Adrenal gland (tissue), 5 donors: ENCODE measurements at regions not wholly inside any gene's neighbourhood (a gene's known extent, or its start where the extent isn't known, plus 50 kb on each side); places are given as distances from the start of the nearest gene placed in this dataset.

Source experiments
- POLR2A ChIP-seq, 2 donors: fragments of 450-650 bp; IDR thresholded peaks; one replicate each; pipeline ENCODE4 v1.6.1; 2017; ENCODE audit warnings: antibody characterized with exemption in 2 of 2, mild to moderate bottlenecking in 2 of 2, moderate library complexity in 1 of 2
- TF ChIP-seq, protein P1 (sequence below), 6 experiments: fragments of 450-650 bp in 4 of 6; fragments of 200-600 bp in 2 of 6; sonication (generic) in 1 of 6; IDR thresholded peaks; 1 replicate in 5 of 6; 2 replicates in 1 of 6; pipeline versions ENCODE4 v1.5.1 to v1.8.0; 2016 to 2021; ENCODE audit warnings: antibody characterized with exemption in 6 of 6, mild to moderate bottlenecking in 2 of 6, moderate library complexity in 1 of 6
- donor health status: DM: no; HTN: no; CAD: no.

DNA sequence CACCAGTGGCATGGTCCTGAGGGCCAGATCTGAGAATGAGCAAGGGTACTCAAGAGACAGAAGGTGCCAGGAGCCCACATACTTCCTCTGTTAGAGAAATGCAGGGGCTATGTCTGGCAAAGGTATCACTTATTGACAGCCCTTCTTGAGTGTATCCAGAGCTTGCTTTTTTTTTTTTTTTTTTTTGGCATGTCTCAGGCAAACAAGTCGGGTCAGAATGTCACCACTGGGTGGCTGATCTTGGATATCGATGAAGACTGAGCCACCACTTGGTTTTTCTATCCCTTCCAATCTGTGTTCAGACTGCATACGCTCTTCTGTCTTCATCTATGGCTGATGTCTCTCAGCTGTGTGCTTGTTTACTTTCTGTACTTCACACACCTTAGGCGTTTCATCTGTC is 363.4 kb upstream of the C2CD4B start:
- TF ChIP-seq, protein P1, sequence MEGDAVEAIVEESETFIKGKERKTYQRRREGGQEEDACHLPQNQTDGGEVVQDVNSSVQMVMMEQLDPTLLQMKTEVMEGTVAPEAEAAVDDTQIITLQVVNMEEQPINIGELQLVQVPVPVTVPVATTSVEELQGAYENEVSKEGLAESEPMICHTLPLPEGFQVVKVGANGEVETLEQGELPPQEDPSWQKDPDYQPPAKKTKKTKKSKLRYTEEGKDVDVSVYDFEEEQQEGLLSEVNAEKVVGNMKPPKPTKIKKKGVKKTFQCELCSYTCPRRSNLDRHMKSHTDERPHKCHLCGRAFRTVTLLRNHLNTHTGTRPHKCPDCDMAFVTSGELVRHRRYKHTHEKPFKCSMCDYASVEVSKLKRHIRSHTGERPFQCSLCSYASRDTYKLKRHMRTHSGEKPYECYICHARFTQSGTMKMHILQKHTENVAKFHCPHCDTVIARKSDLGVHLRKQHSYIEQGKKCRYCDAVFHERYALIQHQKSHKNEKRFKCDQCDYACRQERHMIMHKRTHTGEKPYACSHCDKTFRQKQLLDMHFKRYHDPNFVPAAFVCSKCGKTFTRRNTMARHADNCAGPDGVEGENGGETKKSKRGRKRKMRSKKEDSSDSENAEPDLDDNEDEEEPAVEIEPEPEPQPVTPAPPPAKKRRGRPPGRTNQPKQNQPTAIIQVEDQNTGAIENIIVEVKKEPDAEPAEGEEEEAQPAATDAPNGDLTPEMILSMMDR (IDR thresholded peaks at IDR 0.05): no peak
- TF ChIP-seq POLR2A (IDR thresholded peaks at IDR 0.05): no peak
